ENCODE measurements at regions not wholly inside any gene's neighbourhood (a gene's known extent, or its start where the extent isn't known, plus 50 kb on each side); places are given as distances from the start of the nearest gene placed in this dataset.

DNA sequence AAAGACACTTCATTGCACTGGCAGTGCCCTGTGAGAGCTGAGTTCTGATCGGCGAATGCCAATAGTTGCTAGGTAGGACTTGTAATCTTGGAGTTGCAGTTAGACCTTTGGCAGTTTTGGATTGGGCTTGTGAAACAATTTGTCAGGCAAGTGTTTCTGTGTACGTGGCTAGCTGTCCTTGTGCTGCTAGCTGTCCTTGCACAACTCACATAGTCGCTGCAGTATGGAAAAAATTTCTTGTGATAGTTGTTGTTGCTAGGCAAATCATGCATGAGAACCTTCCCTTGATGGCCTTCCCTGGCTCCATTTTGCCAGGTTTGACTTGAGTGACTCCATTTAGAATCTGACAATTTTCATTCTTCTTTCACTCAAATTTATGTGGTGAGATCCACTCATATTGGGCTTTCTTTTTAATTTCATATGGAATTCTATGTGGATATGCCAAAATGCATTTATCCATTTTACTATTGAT is 140.7 kb downstream of the APIP start:
- TF ChIP-seq POLR2A (IDR thresholded peaks at IDR 0.05; ENCODE audit: low read length), result no peak
- no peak for TF ChIP-seq GATA1 (IDR thresholded peaks at IDR 0.05; ENCODE audit: low read depth, low read length)
